Prostate gland (tissue), 2 donors: ENCODE measurements at regions not wholly inside any gene's neighbourhood (a gene's known extent, or its start where the extent isn't known, plus 50 kb on each side); places are given as distances from the start of the nearest gene placed in this dataset.

Experiments used
- POLR2A ChIP-seq: fragments of 450-650 bp; IDR thresholded peaks from one replicate; pipeline ENCODE4 v1.6.1; 2016; ENCODE audit warnings: antibody characterized with exemption, mild to moderate bottlenecking
- POLR2AphosphoS5 ChIP-seq: sonication (generic); formaldehyde crosslinking; IDR thresholded peaks from one replicate; pipeline ENCODE4 v1.6.1; 2017; ENCODE audit warnings: antibody characterized with exemption
- TF ChIP-seq, protein P1 (sequence below), 4 experiments: fragments of 200-600 bp in 2 of 4; fragments of 450-650 bp in 2 of 4; sonication (generic) in 2 of 4; IDR thresholded peaks; 1 replicate in 3 of 4; 2 replicates in 1 of 4; pipeline ENCODE4 v1.5.1; 2016 to 2019; ENCODE audit warnings: antibody characterized with exemption in 4 of 4, mild to moderate bottlenecking in 2 of 4, moderate library complexity in 2 of 4

DNA sequence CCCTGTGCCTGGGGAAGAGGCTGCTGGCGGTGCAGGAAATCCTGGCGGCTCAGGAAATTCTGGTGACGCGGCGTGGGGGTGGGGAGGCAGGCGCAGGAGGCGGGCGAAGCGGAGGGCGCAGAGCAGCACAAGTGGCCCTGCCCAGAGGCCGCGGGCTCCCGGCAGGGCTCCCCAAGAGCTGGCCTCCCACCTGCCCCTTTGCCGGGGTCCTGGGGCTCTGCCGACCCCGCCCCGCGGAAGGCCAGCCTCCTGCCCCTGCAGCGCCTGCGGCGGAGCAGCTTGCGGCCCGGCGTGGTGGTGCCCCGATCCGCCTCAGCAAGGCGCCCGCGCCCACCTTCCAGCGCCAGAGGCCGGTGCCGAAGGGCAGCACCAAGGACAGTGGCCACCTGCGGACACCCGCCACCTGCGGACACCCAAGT is 100.2 kb upstream of the OR4C13 start:
- TF ChIP-seq, protein P1, sequence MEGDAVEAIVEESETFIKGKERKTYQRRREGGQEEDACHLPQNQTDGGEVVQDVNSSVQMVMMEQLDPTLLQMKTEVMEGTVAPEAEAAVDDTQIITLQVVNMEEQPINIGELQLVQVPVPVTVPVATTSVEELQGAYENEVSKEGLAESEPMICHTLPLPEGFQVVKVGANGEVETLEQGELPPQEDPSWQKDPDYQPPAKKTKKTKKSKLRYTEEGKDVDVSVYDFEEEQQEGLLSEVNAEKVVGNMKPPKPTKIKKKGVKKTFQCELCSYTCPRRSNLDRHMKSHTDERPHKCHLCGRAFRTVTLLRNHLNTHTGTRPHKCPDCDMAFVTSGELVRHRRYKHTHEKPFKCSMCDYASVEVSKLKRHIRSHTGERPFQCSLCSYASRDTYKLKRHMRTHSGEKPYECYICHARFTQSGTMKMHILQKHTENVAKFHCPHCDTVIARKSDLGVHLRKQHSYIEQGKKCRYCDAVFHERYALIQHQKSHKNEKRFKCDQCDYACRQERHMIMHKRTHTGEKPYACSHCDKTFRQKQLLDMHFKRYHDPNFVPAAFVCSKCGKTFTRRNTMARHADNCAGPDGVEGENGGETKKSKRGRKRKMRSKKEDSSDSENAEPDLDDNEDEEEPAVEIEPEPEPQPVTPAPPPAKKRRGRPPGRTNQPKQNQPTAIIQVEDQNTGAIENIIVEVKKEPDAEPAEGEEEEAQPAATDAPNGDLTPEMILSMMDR (IDR thresholded peaks at IDR 0.05) = no peak
- no peak for TF ChIP-seq POLR2A
- no peak for TF ChIP-seq POLR2AphosphoS5
